HG03520 (cell line): ENCODE measurements at regions not wholly inside any gene's neighbourhood (a gene's known extent, or its start where the extent isn't known, plus 50 kb on each side); places are given as distances from the start of the nearest gene placed in this dataset.

Source experiments
- ATAC-seq: cut with Tn5 transposase; IDR thresholded peaks from one replicate; pipeline ENCODE4 v1.9.1; 2021; ENCODE audit warnings: mild to moderate bottlenecking, moderate library complexity; ENCODE audit not compliant: unreplicated experiment

DNA sequence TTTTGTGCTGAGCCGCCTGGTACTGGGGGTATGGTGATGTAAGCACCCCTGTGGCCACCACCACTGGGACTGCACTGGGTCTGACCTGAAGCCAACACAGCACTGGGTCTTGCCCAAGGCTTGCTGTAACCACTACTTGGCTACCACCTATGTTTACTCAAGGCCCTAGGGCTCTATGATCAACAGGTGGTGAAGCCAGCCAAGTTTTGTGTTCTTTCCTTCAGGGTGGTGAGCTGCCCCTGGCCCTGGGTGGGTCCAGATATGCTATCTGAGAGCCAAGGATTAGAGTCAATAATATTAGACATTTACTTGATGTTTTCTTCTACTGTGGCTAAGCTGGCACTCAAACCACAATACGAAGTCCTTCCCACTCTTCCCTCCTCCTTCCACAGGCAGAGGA, 55.1 kb upstream of the PAGE4 start:
- ATAC-seq: no peak

GRCh38 chrX:49767236-49767635, 61.9 kb upstream of the PAGE4 start:
- no peak for ATAC-seq

GRCh38 chrX:49762175-49762720, 66.5 kb upstream of the PAGE1 start:
- ATAC-seq: no peak

- ATAC-seq: no peak
Measured at GRCh38 chrX:49761481-49761880, 65.7 kb upstream of the PAGE1 start.

GRCh38 chrX:49760290-49760890, 64.6 kb upstream of the PAGE1 start:
- ATAC-seq: no peak

DNA sequence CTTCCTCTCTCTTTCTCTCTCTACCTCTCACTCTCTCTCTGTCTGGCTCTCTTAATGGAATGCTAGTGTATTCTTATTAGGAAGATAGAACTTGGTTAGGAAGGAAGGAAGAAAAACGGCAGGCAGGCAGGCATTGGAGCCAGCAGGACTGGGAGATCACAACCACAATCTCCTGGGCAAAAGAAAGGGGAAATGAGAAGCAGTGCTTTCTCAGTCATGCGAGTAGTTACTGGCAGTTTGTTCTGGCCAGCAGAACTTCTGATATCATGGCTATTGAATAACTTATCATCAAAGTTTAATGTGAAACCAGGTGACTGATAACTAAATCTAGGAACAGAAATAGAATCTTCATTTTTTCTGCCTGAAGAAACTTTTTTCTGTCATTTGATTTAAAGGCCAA, 60.9 kb upstream of the PAGE1 start:
- ATAC-seq: no peak

DNA sequence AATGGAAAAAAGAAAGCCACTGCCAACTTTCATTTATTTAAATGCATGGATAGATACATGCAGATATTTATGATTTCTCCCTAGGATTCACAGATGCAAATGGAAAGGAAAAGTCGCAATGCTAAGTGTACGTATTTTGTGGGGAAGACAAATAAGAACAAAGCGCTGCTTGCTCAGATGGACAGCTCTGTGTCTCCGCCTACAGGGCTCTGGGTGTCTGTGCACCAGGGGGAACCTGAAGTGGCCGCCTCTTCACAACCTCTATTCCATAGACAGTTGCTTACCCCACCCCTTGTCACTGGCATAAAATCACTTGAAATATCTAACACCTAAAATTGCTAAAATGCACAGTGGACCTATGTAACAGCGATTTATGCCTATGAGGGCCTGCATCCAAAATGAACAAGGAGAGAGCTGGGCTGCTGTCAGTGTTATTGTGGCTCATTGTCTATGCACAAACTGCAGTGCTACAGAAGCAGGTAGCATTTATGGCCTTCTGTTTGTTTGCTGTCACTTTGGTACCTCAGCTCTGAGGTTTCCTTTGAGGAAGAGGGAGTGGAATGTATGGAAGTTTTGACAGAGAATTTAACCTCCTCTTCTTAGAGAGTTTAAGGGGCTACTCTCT, 58.6 kb upstream of the PAGE1 start:
- peak; percentile 56 for ATAC-seq

DNA sequence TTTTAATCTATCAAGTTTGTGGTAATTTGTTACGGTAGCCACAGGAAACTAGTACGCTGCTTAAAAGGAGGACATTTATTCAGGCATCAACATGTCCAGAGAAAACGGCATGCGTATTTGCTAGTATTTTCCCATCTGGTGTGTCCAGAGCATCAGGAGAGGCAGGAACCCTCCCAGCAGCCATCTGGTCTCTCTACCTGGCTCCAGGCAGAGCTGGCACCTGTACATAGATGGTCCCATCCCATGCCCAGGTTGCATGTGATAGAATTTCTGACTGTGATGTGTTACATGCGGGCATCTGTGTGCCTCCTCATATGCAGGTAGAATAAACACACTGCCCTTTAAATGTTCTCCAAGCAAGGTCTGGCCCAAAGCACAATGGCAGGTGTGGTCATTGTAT, 57.9 kb upstream of the PAGE1 start:
- ATAC-seq: no peak

GRCh38 chrX:49748211-49748956, 52.6 kb upstream of the PAGE1 start:
- ATAC-seq: no peak

DNA sequence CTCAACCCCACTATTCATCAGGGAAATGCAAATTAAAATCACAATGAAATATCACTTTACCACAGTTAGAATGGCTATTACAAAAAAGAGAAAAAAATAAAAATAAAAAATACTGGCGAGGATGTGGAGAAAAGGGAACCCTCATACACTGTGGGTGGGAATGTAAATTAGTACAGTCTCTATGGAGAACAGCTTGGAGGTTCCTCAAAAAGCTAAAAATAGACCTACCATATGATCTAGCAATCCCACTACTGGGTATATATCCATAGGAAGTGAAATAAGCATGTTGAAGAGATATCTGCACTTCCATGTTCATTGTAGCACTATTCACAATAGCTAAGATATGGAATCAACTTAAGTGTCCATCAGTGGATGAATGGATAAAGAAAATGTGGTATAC, 50.5 kb upstream of the PAGE1 start:
- ATAC-seq: no peak
